ENCODE measurements at regions not wholly inside any gene's neighbourhood (a gene's known extent, or its start where the extent isn't known, plus 50 kb on each side); places are given as distances from the start of the nearest gene placed in this dataset.
"Not testable (repeated sequence)": the region's sequence is repeated elsewhere in the genome, so short reads cannot be mapped to it uniquely, and the experiment has no call there.

- Mint-ChIP-seq H3K27me3 (no peaks in the 10 kb centered on the region), H3K4me3 (no peak overlapping the region), H3K4me1 (peaks cover 0 to 4% of the 10 kb centered on the region in 2 donors), H3K36me3 (peaks cover 4 to 5% of the 10 kb centered on the region in 2 donors), H3K27ac (no peak overlapping the region), H3K9me3 (peaks cover 8 to 9% of the 10 kb centered on the region in 2 donors)
- DNase-seq (no peak), ATAC-seq (replicated peaks) (no peak)
These were observed 94.6 kb downstream of the CDC42EP3 start for GRCh38 chr2:37576831-37577230.

- DNase-seq (no peak), ATAC-seq (replicated peaks) (no peak)
- Mint-ChIP-seq H3K27me3 (peaks cover 3 to 5% of the 10 kb centered on the region in 2 donors), H3K9me3 (peaks cover 8 to 9% of the 10 kb centered on the region in 2 donors), H3K4me1 (peaks cover 6 to 10% of the 10 kb centered on the region in 2 donors), H3K36me3 (peaks cover 4 to 5% of the 10 kb centered on the region in 2 donors), H3K4me3 (no peak overlapping the region), H3K27ac (no peak overlapping the region)
These were observed 92.2 kb downstream of the CDC42EP3 start for GRCh38 chr2:37579192-37579713.

GRCh38 chr2:37579949-37580348, 91.5 kb downstream of the CDC42EP3 start:
- H3K9me3 Mint-ChIP-seq; DNase-seq; H3K27me3 Mint-ChIP-seq; H3K27ac Mint-ChIP-seq; H3K36me3 Mint-ChIP-seq; H3K4me3 Mint-ChIP-seq; ATAC-seq (replicated peaks): not testable (repeated sequence)
- H3K4me1 Mint-ChIP-seq: peaks cover 5 to 11% of the 10 kb centered on the region in 2 donors

GRCh38 chr2:37581433-37581832, 90.0 kb downstream of the CDC42EP3 start:
- no peak overlapping the region for H3K4me3 Mint-ChIP-seq
- H3K9me3 Mint-ChIP-seq: peaks cover 4 to 5% of the 10 kb centered on the region in 2 donors
- H3K27me3 Mint-ChIP-seq: peaks cover 5 to 11% of the 10 kb centered on the region in 2 donors
- no peak for ATAC-seq (replicated peaks)
- H3K4me1 Mint-ChIP-seq: peaks cover 11 to 19% of the 10 kb centered on the region in 2 donors
- DNase-seq: no peak
- H3K36me3 Mint-ChIP-seq: peaks cover 4% of the 10 kb centered on the region in 2 donors
- no peak overlapping the region for H3K27ac Mint-ChIP-seq

DNA sequence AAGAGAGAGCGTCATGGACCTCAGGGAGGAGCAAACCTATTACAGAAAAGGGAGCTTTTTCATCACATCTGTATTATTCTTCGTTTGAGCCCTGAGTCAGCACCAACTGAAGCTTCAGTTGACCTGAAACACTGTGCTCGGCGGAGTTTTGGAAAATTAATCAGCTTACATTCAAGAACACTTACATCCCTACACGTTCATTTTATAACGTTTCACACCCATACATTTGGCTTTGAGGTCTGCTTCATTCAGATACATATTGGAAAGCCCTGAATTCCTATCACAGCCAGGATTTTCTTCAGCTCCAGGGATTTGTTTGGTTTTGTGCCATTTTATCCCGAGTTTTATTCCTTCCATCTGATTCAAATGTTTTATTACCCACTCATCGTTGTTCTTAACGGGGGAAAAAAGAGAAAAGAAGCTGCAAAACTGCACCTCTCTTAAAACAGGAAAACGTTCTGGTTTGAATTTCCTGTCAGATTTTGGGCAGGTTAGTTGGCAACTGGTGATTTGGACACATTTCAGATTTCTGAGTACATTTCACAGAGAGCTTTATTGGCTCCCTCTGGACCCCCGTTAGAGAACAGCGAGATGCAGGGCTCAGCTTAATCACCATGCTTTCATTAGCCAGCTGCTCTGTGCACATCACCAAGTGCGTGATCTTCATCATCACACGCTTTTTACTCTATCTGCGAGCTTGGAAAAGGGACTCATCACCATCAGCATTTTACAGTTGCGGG, 88.8 kb downstream of the CDC42EP3 start:
- DNase-seq (no peak), ATAC-seq (replicated peaks) (no peak)
- peaks cover 4% of the 10 kb centered on the region in 2 donors for H3K9me3 Mint-ChIP-seq
- peaks cover 4% of the 10 kb centered on the region in 2 donors for H3K36me3 Mint-ChIP-seq
- H3K4me3 Mint-ChIP-seq: no peak overlapping the region
- H3K27me3 Mint-ChIP-seq: peaks cover 5 to 11% of the 10 kb centered on the region in 2 donors
- peaks cover 11 to 19% of the 10 kb centered on the region in 2 donors for H3K4me1 Mint-ChIP-seq
- no peak overlapping the region for H3K27ac Mint-ChIP-seq

GRCh38 chr2:37583402-37583801, 88.0 kb downstream of the CDC42EP3 start:
- no peak overlapping the region for H3K27ac Mint-ChIP-seq
- H3K36me3 Mint-ChIP-seq: peaks cover 4% of the 10 kb centered on the region in 2 donors

DNA sequence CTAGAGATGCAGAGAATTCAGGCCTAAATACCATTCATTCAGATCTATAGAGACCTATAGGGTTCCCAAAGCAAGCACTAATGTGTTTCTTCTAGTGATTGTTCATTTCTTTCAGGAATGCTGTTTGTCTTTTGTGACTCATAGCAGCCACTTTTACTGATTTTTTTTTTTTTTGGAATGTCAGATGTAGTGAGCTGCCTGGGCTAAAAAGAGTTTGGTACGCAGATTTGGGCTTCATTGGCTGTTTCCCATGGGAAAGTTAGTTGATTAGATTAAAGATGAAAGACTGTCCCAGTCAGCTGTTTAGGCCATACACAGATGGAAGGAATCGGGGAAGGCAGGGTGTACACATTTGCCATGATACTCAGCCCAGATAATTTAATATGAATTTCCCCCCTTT, 87.6 kb downstream of the CDC42EP3 start:
- H3K27ac Mint-ChIP-seq: no peak overlapping the region
- no peak for DNase-seq
- H3K9me3 Mint-ChIP-seq: peaks cover 4% of the 10 kb centered on the region in 2 donors
- ATAC-seq (replicated peaks): no peak
- peaks cover 11 to 19% of the 10 kb centered on the region in 2 donors for H3K4me1 Mint-ChIP-seq
- peaks cover 5 to 11% of the 10 kb centered on the region in 2 donors for H3K27me3 Mint-ChIP-seq
- peaks cover 4% of the 10 kb centered on the region in 2 donors for H3K36me3 Mint-ChIP-seq
- no peak overlapping the region for H3K4me3 Mint-ChIP-seq

More at GRCh38 chr2:37583402-37583801, 88.0 kb downstream of the CDC42EP3 start:
- no peak overlapping the region for H3K4me3 Mint-ChIP-seq
- ATAC-seq (replicated peaks) (no peak), DNase-seq (no peak)
- peaks cover 5 to 11% of the 10 kb centered on the region in 2 donors for H3K27me3 Mint-ChIP-seq
- H3K4me1 Mint-ChIP-seq: peaks cover 11 to 19% of the 10 kb centered on the region in 2 donors
- H3K9me3 Mint-ChIP-seq: peaks cover 4% of the 10 kb centered on the region in 2 donors

DNA sequence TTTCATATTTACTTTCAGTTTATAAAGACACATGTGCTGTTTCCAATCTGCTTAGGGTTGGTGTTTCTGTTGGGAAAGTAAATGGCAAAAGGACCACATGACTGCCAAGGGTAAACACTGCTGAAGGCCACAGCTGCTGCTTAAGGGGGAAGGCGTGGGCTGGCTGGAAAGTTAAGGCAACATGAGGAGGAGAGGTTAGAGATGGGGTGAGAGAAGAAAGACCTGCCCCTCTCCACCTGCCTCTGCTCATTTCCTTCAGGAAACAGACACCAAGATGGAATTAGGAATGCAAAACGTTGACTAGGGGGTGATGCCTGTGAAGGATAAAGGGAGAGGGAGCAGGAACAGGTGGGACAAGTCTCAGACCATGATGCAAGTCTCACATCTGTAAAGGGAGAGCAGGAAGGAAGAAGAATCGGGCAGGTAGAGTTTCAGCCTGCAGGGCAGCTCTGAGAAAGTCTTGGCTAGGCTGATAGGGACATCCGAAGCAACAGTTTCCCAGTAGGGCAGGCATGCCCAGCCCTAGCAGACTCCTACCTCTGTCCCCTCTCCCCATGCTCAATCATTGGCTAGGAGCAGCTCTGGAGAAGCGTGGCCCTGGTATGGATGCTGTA, 86.0 kb downstream of the CDC42EP3 start:
- Mint-ChIP-seq H3K27me3 (peaks cover 5 to 11% of the 10 kb centered on the region in 2 donors), H3K27ac (no peak overlapping the region), H3K9me3 (no peaks in the 10 kb centered on the region), H3K4me3 (peak overlapping the region in 1 of 2 donors; percentile 36), H3K4me1 (peaks cover 11 to 19% of the 10 kb centered on the region in 2 donors), H3K36me3 (no peaks in the 10 kb centered on the region)
- DNase-seq (no peak), ATAC-seq (replicated peaks) (peak in 1 of 2 donors; percentile 46)

- no peak for ATAC-seq (replicated peaks)
- Mint-ChIP-seq H3K36me3 (no peaks in the 10 kb centered on the region), H3K4me1 (peaks cover 11 to 19% of the 10 kb centered on the region in 2 donors), H3K27ac (no peak overlapping the region), H3K4me3 (no peak overlapping the region), H3K9me3 (no peaks in the 10 kb centered on the region), H3K27me3 (peaks cover 5 to 11% of the 10 kb centered on the region in 2 donors)
- no peak for DNase-seq
These were observed 85.3 kb downstream of the CDC42EP3 start for GRCh38 chr2:37585982-37586621.

DNA sequence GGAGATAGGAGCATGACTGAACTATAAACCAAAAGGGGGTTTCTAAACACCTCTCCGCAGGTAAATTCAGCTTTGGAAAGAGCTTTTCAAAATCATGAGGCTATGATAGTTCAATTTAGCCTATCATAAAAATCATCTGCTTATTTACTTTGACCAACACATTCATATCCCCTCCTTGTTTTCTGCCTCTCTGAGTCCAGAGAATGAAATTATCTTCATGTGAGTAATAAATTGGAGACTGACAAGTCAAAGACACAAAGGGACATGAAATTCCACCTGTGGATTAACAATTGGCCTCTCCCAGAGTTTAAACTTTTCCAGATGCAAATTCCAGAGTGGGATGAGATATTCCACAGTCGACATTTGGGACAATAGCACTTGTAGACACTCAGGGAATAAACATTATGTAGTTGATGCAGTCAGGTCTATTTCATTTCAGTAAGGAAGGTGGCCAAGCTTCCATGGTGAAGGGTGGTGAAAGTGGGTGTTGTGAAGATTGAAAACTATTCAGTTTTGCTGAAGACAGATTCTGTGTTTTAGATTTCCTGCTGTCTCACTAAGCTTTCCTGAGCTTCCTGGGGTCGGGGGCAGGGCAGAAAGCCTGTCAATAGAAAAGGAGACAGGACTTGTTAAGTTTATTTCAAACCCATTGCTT, 84.7 kb downstream of the CDC42EP3 start:
- peaks cover 11 to 19% of the 10 kb centered on the region in 2 donors for H3K4me1 Mint-ChIP-seq
- no peak for ATAC-seq (replicated peaks)

DNA sequence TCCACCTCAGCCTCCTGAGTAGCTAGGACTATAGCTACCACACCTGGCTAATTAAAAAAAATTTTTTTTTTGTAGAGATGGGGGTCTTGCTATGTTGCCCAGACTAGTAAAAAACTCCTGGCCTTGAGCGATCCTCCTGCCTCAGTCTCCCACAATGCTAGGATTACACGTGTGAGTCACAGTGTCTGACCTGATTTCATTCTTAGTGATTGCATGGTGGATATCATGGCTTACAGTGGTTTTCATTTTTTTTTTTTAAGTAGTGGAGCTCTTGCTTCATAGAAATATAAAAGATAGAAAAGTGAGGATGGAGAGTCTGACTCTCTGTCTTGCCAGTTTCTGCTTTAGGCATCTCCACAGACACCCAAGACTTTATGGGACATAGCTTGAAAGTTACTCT, 83.6 kb downstream of the CDC42EP3 start:
- no peaks in the 10 kb centered on the region for H3K36me3 Mint-ChIP-seq
- H3K27me3 Mint-ChIP-seq: peaks cover 5 to 11% of the 10 kb centered on the region in 2 donors
- H3K9me3 Mint-ChIP-seq: no peaks in the 10 kb centered on the region
- ATAC-seq (replicated peaks) (no peak), DNase-seq (no peak)
- H3K4me3 Mint-ChIP-seq: no peak overlapping the region
- H3K27ac Mint-ChIP-seq: no peak overlapping the region
- peaks cover 10 to 11% of the 10 kb centered on the region in 2 donors for H3K4me1 Mint-ChIP-seq

More for the DNA sequence above, 84.7 kb downstream of the CDC42EP3 start:
- H3K36me3 Mint-ChIP-seq: no peaks in the 10 kb centered on the region
- H3K27ac Mint-ChIP-seq: no peak overlapping the region
- H3K9me3 Mint-ChIP-seq: no peaks in the 10 kb centered on the region
- peaks cover 5 to 11% of the 10 kb centered on the region in 2 donors for H3K27me3 Mint-ChIP-seq
- H3K4me3 Mint-ChIP-seq: no peak overlapping the region
- no peak for DNase-seq

DNA sequence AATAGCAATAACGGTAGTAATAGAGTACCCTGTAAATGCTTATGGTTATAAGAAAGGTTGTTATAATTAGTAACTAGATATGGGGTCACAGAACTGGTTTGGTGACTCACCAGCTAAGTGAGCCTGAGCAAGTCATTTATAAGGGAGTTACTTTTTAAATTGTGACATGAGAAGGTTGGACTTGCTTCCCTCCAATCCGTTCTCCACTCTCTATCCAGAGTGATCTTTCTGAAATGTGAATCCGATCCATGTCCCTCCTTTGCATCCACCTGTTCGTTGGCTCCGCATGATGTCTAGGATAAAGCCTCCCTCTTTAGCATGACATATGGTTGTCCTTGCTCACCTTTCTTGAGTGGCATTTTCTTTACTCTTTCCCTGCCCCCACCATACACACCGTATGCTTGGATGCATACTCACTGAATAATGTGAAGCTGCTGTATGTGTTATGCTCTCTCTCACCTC, 83.1 kb downstream of the CDC42EP3 start:
- H3K4me3 Mint-ChIP-seq: no peak overlapping the region
- ATAC-seq (replicated peaks): no peak
- H3K27ac Mint-ChIP-seq: no peak overlapping the region
- peaks cover 7 to 9% of the 10 kb centered on the region in 2 donors for H3K4me1 Mint-ChIP-seq
- no peak for DNase-seq
- H3K9me3 Mint-ChIP-seq: no peaks in the 10 kb centered on the region
- H3K27me3 Mint-ChIP-seq: peaks cover 5 to 9% of the 10 kb centered on the region in 2 donors
- H3K36me3 Mint-ChIP-seq: no peaks in the 10 kb centered on the region

DNA sequence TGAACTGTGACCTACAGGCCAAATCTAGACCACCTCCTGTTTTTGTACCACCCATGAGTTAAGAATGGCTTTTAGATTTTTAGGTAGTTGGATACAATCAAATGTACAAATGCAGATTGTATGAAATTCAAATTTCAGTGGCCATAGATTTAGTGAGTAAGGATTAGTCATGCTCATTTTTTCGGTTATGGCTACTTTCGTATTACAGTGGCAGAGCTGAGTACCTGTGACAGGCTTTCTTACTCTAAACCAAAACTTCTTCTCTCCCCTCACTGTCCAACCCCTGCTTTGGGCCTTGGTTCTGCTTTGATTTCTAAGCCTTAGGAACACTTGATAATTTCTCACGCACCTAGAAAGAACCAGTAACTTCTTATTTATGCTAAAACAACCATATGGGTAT, 82.1 kb downstream of the CDC42EP3 start:
- Mint-ChIP-seq H3K4me1 (peaks cover 7 to 9% of the 10 kb centered on the region in 2 donors), H3K27me3 (peaks cover 1 to 6% of the 10 kb centered on the region in 2 donors), H3K9me3 (peaks cover 3 to 4% of the 10 kb centered on the region in 2 donors), H3K27ac (no peak overlapping the region), H3K36me3 (no peaks in the 10 kb centered on the region), H3K4me3 (no peak overlapping the region)
- ATAC-seq (replicated peaks): no peak
- no peak for DNase-seq

- peaks cover 5% of the 10 kb centered on the region in 2 donors for H3K4me1 Mint-ChIP-seq
- DNase-seq (no peak), ATAC-seq (replicated peaks) (no peak)
- H3K9me3 Mint-ChIP-seq: peaks cover 4 to 5% of the 10 kb centered on the region in 2 donors
- no peak overlapping the region for H3K4me3 Mint-ChIP-seq
- no peak overlapping the region for H3K27ac Mint-ChIP-seq
- H3K36me3 Mint-ChIP-seq: no peaks in the 10 kb centered on the region
- H3K27me3 Mint-ChIP-seq: peaks cover 0 to 4% of the 10 kb centered on the region in 2 donors
These were observed 81.3 kb downstream of the CDC42EP3 start for GRCh38 chr2:37590119-37590571.

Measured in stimulated activated naive B cell treated with anti-CD40 and anti-IgM and Interleukin-4, amounts not matched to agents 10 μg/mL and 1 μg/mL and 100 μg/mL, for 72 hours (primary cell).